Activated gamma-delta T cell treated with Interleukin-2 at 50 U/mL for 16 hours (primary cell): ENCODE measurements at regions not wholly inside any gene's neighbourhood (a gene's known extent, or its start where the extent isn't known, plus 50 kb on each side); places are given as distances from the start of the nearest gene placed in this dataset.

ENCODE experiments used
- DNase-seq: peaks from one replicate; pipeline ENCODE4 v3.0.0-alpha.2; 2020

- no peak for DNase-seq
Measured at GRCh38 chr3:66692766-66693150, 191.9 kb upstream of the LRIG1 start.

- no peak for DNase-seq
Measured at GRCh38 chr3:66693461-66694031, 192.7 kb upstream of the LRIG1 start.

GRCh38 chr3:66702126-66702525, 201.3 kb upstream of the LRIG1 start:
- no peak for DNase-seq

- no peak for DNase-seq
Measured at GRCh38 chr3:66703501-66703900, 202.7 kb upstream of the LRIG1 start.

- no peak for DNase-seq
Measured at GRCh38 chr3:66705076-66705475, 204.3 kb upstream of the LRIG1 start.

- DNase-seq: no peak
Measured at GRCh38 chr3:66706890-66707289, 206.1 kb upstream of the LRIG1 start.

GRCh38 chr3:66709532-66709931, 208.7 kb upstream of the LRIG1 start:
- no peak for DNase-seq

- no peak for DNase-seq
Measured at GRCh38 chr3:66712210-66712609, 211.4 kb upstream of the LRIG1 start.

- DNase-seq: no peak
Measured at GRCh38 chr3:66713921-66714320, 213.1 kb upstream of the LRIG1 start.

GRCh38 chr3:66715806-66716205, 215.0 kb upstream of the LRIG1 start:
- DNase-seq: no peak

- DNase-seq: no peak
Measured at GRCh38 chr3:66717806-66718205, 217.0 kb upstream of the LRIG1 start.

GRCh38 chr3:66719796-66720356, 219.1 kb upstream of the LRIG1 start:
- no peak for DNase-seq

GRCh38 chr3:66720508-66720907, 219.7 kb upstream of the LRIG1 start:
- DNase-seq: no peak

- DNase-seq: no peak
Measured at GRCh38 chr3:66722675-66723074, 221.9 kb upstream of the LRIG1 start.

- DNase-seq: no peak
Measured at GRCh38 chr3:66723231-66723630, 222.4 kb upstream of the LRIG1 start.

- DNase-seq: no peak
Measured at GRCh38 chr3:66729687-66730393, 229.0 kb upstream of the LRIG1 start.

- no peak for DNase-seq
Measured at GRCh38 chr3:66738625-66739365, 238.0 kb upstream of the LRIG1 start.

- DNase-seq: no peak
Measured at GRCh38 chr3:66740260-66740659, 239.4 kb upstream of the LRIG1 start.

GRCh38 chr3:66744521-66744920, 243.7 kb upstream of the LRIG1 start:
- DNase-seq: no peak

GRCh38 chr3:66744986-66745385, 244.2 kb upstream of the LRIG1 start:
- DNase-seq: no peak

- DNase-seq: no peak
Measured at GRCh38 chr3:66747261-66747660, 246.4 kb upstream of the LRIG1 start.

GRCh38 chr3:66747696-66748095, 246.9 kb upstream of the LRIG1 start:
- DNase-seq: no peak

- no peak for DNase-seq
Measured at GRCh38 chr3:66748175-66748876, 247.5 kb upstream of the LRIG1 start.
